OCI-LY7 (cell line): ENCODE measurements at regions not wholly inside any gene's neighbourhood (a gene's known extent, or its start where the extent isn't known, plus 50 kb on each side); places are given as distances from the start of the nearest gene placed in this dataset.

Experiments
- CTCF ChIP-seq: fragments of 200-600 bp; sonication (generic); conservative IDR thresholded peaks from 2 replicates; pipeline ENCODE4 v1.5.1; 2014; ENCODE audit warnings: mild to moderate bottlenecking, antibody characterized with exemption, low read length, moderate library complexity, mixed read lengths
- EZH2phosphoT487 ChIP-seq: fragments of 200-600 bp; sonication (generic); IDR thresholded peaks from 2 replicates; pipeline ENCODE4 v1.6.1; 2018; ENCODE audit warnings: low read depth, borderline replicate concordance, mild to moderate bottlenecking, mixed run types, antibody characterized with exemption, low read length, moderate library complexity, mixed read lengths

GRCh38 chr11:15707971-15708370 is 593.2 kb downstream of the INSC start:
- TF ChIP-seq CTCF (no peak), EZH2phosphoT487 (no peak)
